Muscle of arm (tissue), 1 donor: ENCODE measurements at regions not wholly inside any gene's neighbourhood (a gene's known extent, or its start where the extent isn't known, plus 50 kb on each side); places are given as distances from the start of the nearest gene placed in this dataset.

Experiments
- DNase-seq: peaks from one replicate; pipeline ENCODE4 v3.0.0-alpha.2; 2013

DNA sequence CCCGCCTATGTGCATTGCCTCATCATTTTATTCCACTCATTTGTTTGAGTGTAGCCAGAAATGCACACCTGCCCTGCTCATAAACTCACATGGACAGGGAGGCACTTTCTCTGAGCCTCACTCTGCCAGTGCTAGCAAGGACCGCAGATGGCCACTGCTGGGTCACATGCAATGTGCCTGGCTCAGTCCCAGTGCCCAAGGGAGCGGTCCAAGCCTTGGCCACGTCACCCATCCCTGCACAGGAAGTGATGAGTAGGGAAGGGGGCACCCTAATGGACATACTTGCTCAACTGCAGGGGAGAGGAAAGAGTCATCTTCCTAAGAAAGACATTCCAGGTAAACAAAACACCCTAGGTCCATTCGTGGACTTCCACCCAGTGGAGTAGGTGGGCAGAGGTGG lies 630.9 kb downstream of the IRX1 start:
- DNase-seq: no peak

DNA sequence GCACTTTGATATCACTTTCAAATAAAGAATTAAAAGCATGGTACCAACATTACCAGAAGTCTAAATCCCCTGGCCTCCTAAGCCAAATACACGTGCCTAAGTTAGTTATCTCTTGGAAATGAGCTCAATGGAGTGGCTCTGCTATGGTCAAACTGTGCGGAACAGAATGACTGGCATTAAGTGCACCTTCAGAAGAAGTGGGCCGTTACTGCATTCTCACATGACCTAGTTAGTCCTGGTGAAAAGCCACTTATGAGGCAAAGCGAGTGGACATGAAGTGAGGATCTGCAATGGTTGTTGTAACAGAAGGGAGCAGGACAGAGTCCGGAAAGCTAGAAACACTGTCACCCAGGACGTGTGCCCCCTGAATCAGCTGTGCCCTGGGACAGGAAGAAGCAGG lies 633.1 kb downstream of the IRX1 start:
- no peak for DNase-seq

DNA sequence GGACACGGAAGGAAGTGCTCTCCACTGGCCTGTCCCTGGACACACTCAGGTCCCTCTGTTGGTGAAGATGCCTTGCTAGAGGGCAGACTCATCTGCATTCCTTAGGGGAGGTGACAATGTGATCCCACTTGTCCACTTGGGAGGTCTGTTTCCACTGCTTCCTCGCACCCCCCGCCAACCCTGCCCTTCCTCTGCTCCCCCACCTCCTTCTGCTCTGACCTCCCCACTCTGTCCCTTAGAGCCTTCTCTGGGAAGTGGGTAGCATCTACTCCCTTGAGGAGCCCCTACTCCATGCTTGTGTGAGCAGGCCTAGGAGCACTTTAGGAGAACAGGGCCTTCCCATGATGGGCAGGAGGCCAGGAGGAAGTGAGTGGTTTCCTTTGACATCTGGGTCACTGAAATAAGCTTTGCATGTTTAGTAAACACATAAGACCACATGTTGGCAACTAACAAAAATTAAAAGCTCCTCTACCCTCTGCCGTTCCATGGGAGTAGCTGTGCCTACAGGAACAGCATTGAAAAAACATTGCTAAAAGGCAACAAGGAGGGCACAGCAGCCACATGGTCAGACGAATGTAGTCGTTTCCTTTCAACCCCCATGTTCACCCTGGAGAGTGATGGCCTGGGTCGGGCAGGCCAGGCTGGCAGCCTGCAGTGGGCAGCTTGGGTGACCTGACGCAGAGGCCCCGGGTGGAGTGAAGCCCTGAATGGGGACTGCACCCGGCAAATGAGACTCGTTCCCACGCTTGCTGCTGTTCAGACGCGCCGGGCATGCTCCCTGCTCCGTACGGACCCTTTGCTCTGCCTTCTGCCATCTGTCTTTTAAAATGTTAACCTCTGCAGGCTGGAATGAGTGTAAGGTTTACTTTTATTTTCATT lies 634.0 kb downstream of the IRX1 start:
- DNase-seq: no peak

DNA sequence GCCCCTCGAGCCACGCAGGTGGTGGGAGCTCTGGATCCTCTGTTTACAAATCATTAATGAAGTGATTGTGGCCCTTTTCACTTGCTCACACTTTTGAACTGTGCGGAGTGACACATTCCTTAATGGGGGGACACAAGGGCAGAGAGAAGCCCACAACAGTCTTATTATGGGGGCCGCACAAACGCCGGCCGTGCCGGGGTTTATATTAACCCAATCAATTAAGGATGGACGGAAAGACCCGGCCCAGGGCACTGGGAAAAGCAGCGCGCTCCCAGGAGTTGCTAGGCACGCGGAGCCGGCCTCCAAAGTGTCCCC lies 634.8 kb downstream of the IRX1 start:
- DNase-seq: no peak

DNA sequence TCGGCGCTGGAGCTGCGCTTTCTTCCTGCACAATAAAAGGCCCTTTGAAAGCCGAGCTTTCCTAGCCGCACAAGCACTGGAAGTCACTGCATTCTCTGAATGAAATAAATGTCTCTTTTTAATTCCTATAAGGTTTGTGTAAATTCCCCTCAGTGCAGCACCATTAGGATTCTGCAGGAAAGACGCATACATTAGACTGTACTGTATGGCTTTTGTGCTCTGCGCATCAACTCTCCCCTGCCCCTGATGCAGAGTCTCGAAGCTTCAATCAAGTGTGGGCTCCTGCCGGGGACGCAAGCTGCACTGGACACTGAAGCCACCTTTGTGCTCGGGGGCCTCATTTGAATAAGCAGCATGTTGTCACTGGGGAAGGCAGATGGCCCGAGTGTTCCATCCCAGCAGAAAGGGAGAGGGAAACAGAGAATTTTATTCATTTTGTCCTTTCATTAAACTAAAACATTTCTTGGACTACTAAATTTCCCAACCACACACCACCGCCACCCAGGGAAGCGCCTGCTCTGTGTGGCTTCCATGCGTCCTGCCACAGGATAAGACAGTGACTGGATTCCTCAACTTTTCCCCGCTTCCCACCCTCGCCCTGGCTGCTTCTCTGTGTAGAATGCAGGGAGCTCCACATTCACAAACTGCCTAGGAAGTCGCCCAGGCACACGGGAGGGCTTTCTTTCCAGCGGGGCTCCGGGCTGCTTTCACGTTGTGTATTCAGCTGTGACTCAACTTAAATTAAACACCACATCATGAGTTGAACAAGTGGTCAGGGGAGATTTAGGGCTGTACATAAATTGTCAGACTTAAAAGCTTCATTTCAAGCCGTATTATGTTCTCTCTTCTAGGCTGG lies 635.4 kb downstream of the IRX1 start:
- DNase-seq: no peak

DNA sequence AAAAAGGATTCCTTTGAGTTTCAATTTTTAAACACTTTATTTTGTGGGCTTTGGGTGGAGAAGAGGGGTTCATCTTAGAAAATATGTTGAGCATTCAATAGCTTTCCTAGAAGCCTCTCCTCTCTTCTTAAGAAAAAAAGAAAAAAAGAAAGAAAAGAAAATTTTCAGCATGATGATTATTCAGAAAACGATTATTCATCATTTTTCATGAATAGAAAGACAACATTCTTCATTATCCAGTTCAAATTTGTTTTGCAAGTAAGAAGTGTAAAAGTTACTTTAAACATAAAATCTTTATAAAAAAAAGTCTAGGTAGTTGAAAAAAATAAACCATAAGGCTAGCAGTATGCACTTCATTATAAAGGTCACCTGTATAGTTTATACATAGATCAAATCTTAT lies 636.5 kb downstream of the IRX1 start:
- no peak for DNase-seq

DNA sequence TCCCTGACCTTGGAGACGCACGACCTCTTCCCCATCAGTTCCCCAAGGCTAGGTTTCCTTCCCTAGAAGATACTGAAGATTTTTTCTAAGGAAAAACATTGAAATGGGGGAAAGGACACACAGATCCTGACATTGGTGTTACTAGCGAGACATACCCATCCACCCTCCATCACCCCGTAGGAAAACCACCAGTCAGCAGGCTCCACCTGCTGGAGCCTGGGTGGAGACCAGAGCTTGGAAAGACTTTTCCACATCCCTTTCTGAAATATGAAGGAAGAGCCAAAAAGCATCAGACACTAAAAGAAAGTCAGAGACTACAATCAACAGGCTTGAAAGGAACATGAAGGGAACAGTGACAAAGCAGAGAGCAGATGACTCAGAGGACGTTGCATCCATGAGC lies 638.0 kb downstream of the IRX1 start:
- DNase-seq: no peak

DNA sequence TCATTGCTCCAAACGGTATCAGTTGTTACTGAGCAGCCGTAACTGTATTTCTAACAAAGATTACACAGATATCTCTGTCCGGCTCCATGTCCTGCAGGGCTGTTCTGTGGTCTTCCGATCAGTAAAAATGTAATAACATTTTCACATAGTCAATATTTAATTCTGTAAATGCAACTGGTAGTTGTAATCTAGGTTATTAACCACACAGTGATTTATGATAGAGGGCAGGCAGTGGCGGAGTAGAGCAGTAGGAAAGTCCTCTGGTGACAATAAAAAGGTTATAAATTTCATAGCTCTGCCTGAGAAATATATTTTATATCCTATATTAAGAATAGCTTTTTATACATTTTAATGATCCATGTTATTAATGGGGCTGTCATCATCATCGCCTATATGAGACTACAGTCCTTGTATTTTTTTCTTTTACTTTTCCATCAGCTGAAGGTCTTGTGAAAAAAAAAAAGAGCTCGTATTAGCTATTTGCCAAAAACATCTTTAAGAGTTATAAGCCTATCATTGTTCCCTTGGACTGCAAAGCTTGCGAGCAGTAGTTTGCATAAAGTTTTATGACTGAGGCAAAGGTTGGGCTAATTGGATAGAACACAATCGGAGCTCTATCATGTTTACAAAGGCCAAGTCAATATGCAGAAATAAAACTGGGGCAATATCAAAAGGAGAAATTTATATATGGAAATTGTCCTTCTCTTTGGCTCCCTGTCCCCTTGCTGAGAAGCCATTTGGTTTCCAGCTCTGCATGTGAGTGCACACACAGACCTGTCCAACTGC lies 648.0 kb downstream of the IRX1 start:
- no peak for DNase-seq

DNA sequence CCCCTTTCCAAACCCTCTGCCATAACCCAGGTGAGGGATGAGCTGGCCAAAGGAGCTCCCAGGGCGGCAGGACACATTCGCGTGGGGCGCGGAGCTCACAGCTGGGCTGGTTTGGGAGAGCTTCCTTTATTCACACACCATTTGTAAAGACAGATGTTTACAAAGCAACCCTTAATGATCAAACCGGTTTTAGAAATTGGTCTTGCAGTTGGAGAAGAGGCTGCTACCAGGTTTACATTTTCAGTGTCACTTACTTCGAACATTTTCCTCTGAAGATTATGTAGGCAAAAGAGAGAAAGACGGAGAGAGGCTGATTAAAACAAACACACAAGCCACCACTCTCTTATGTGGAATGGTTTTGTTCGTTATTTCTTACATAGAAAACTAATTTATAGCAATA lies 648.7 kb downstream of the IRX1 start:
- DNase-seq: no peak

DNA sequence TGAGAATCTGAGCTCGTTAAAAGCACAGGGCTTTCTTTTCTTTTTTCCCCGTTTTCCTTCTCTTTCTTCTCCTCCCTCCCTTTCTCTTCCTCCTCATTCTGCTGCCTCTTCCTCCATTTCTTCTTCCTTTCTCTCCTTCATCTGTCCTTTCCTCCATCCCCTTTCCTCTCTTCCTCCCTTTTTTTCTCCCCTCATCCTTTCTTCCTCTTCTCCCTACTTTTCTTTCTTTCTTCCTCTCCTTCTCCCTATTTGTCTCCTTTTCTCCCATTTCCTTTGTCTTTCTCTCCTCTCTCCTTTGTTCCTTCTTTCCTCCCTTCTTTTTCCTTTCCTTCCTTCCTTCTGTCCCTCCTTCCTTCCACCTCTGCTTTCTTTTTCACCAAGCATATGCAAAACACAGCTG lies 649.4 kb downstream of the IRX1 start:
- no peak for DNase-seq

DNA sequence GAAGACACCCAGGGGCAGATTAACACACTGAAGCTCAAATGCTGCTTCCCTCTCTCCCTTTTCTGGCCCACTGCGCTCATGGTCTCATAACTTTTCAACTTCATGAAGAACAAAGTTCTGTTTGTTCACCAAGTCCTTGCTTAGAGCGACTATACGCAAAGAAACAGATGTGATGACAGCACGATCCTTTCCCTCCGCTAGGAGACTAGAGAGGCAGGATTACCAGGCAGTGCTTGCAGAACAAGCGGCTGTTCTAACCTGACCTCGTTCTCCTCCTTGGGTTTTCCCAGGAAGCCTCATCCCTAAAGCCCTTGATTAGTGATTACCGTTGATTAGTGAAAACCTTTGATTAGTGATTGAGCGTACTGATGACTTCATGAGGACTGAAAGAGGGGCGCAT lies 649.9 kb downstream of the IRX1 start:
- DNase-seq: no peak

DNA sequence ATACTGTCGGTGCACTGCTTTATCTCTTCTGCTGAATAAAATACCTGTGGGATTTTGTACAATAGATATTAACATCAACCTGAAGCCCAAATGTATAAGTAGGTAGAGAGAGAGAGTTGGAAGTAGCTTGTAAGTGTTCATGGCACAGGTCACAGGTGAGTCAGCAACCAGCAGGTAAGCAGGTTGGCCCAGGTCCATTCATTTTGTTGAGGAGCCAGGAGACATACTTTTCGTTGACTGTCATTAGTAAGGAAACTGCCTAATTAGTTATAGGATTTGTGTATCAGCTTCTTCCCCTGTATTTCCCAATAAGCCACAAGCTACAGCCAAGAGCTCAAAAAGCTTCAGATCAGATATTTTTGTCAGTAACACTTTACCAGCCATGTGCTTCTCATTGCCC lies 650.8 kb downstream of the IRX1 start:
- DNase-seq: no peak

DNA sequence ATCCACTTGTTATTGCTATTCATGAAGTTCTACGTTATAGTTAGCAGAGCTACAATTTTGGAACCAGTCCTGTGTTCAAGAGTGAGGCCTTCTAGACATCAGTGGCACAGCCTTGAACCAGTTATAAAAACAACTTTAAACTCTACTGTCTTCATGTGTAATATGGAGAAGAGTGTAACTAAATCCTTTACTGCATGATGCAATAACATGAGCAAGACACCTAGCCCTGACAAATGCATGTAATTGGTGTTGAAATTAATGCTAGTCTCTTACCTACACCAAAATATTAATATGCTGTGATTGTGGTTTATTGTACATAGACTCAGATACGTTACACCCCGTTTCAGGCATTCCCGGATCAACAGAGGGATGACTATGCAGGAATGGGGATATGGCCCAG lies 654.6 kb downstream of the IRX1 start:
- DNase-seq: no peak

DNA sequence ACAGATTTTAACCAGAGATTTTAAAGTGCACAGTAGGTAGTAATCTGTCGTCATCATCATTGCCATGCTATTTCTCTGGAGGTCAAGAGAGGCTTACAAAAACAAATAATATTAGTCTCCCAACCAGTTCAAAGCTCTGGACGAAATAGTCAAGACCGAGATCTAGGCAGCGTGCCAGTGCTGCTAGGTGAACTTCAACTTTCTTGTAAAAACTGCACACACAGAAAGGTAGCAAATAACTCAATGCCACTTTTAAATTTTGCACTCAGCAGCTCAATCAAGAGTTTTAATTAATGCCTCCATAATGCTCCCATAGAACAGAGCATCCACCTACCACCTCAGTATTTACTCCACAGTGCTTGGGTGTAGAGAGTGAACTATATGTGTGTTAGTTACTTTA lies 656.8 kb downstream of the IRX1 start:
- DNase-seq: no peak

DNA sequence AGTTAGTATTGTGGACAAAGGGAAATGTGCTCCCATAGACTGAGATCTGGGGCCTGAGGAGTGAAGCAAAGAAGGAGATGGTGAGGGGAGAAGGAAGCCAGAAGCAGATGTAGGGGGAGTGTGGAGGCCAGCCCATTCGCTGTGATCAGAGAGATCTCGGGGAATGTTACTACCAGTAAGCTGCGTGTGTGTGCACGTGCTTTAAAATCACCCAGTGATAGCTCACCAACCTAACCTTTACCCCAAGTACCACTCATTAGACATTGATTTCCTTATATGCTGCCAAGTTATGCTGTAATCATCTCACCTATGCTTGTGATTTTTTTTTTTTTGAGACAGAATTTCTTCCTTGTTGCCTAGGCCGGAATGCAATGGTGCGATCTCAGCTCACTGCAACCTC lies 659.1 kb downstream of the IRX1 start:
- DNase-seq: no peak

DNA sequence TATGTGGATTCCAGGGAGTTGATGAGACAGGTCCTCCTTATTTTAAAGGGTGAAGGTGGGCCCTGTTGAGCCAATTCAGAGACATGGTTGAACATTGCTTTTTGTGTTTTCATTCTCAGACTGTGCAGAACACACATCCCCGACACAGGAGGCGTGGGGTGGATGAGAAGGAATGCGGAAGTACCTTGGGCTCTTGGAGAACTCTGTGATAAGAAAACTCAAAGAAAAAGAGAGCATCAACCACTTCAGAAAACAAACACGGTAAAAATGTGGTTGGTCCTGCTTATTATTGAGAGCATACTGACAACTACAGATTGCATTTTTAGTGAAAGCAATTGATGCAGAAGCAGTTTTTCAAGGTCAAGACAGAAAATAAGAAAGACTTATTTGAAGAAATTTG lies 659.8 kb downstream of the IRX1 start:
- DNase-seq: no peak

DNA sequence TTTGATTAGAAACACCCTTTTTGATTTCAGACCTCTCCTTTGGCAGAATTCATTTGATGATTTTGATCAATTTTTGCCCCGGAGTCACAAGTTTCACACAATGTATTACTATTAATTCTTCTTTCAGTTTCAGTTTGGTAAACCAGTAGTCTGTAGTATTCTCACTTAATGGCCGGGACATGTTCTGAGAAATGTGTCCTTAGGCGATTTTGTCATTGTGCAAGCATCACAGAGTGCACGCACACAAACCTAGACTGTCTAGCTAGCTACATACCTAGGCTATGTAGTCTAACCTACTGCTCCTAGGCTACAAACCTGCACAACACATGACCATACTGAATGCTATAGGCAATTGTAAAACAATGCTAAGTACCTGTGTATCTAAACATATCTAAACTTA lies 662.5 kb downstream of the IRX1 start:
- DNase-seq: no peak

DNA sequence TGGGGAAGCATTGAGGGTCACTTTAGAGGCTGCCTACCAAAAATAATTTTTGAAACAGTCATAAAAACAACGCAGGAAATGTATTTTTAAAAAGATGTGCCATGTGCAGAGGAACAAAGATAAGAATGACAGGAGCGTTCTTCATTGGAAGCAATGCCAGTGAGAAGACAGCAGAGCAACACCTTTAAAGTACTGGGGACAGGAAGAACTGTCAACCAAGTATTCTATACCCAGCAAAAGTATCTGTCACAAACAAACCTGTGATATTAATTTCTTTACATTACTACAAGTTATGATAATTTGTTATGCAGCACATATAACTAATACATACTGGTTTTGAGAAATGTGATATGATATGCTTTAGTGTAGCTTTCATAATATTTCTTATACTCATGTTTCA lies 675.6 kb downstream of the IRX1 start:
- DNase-seq: no peak

DNA sequence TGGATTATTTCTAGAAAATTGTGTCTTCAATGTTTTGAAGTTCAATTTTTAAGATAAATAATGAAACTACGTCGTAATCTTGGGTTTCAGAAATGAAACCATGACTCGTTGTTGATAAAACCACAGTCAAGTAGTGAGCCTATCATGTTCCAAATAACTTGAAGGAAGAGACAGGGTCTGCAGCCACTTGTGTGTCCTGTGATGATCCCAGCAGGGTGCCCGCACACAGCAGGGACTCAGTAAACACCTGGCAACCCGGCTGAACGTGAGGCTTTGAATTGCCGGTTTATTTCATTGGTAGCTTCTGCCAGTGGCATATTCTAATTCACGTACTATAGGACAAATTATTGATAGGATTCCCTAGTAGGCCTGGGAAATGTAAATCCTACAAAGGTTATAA lies 679.6 kb downstream of the IRX1 start:
- DNase-seq: no peak

DNA sequence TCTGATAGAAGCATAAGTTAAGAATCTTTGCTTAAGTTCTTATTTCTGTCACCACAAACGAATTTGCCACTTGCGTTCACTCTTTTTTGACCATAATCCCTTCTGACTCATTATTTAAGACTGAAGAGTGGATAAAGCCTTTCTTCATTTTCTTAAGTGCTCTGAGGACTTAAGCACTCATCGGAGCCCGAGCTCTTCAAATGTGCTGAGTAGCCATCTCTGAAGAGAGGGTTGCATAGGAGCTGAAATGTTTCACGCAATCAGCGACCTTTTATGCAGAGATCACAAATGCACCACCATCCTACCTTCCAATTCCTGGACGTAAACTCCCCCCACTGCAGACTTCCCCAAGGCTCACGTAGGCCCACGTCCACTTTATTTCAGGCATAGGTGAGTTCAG lies 699.2 kb downstream of the IRX1 start:
- DNase-seq: no peak

DNA sequence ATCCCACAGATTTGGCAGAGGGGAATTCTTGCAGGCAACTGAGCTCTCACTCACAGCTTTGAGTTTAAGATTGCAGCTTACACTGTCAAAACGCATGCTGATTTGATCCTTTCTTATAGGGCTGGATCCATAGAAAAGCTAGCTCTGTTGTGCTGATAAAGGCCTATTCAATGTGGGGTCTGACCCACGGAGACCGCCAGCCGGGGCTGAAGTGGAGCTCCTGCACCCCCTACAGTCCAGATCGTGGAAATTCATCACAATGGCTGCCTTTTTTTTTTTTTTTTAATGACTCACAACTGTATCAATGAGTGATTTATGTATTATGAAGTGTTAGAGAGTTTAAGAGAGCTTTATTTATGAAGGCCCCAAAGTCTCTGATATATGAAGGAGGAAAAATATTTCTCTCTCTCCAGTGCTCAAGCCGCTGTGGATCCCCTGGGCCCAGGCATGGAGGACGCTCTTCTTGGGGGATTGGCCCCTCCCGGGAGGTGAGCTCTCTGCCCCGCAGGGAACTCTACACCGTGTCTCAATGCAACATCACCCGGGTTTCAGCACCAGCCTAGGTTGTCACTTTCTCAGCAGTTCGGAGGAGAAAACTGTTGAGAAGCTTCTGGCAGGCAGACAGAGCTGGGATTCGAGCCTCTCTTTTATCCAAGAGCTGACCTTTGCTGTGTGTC lies 700.2 kb downstream of the IRX1 start:
- DNase-seq: peak; percentile 46

DNA sequence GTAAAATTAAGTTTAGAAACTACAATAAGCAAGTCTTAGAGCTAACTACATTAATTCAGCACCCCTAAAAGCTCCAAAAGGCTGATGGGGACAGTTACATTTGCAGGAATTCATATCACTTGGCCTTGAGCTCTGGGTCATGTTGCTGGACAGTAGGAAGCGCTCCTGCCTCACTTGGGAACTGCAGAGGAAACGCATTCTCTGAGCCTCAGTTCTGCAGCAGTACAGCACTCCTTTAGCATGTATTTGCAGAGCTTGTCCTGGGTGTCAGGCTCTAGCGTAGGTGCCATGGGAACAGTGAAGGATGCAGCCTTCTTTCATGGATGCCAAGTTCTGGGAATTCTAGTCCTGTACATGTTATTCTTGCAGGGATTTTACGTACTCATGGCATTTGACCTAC lies 710.4 kb downstream of the IRX1 start:
- DNase-seq: no peak
